ENCODE measurements at regions not wholly inside any gene's neighbourhood (a gene's known extent, or its start where the extent isn't known, plus 50 kb on each side); places are given as distances from the start of the nearest gene placed in this dataset.

GRCh38 chr17:59451706-59452105 is 113.7 kb upstream of the DHX40 start:
- no peak for TF ChIP-seq CTCF (conservative IDR thresholded peaks at IDR 0.05; ENCODE audit: low read length)
- TF ChIP-seq EZH2phosphoT487 (IDR thresholded peaks at IDR 0.05; ENCODE audit: borderline replicate concordance, low read depth, low read length): no peak
